Colonic mucosa (tissue), 4 donors: ENCODE measurements at regions not wholly inside any gene's neighbourhood (a gene's known extent, or its start where the extent isn't known, plus 50 kb on each side); places are given as distances from the start of the nearest gene placed in this dataset.
"Not testable (repeated sequence)": the region's sequence is repeated elsewhere in the genome, so short reads cannot be mapped to it uniquely, and the experiment has no call there.

Experiments
- DNase-seq: peaks from one replicate; pipeline ENCODE4 v3.0.0-alpha.2; 2020
- H3K27ac ChIP-seq: fragments of 200-600 bp; one replicate; pipeline ENCODE4 v1.8.0; 2021
- H3K27me3 ChIP-seq: fragments of 200-600 bp; one replicate; pipeline ENCODE4 v1.8.0; 2021
- H3K36me3 ChIP-seq: fragments of 200-600 bp; one replicate; pipeline ENCODE4 v1.8.0; 2021
- H3K4me1 ChIP-seq: fragments of 200-600 bp; one replicate; pipeline ENCODE4 v1.8.0; 2021; ENCODE audit warnings: mild to moderate bottlenecking
- H3K4me3 ChIP-seq: fragments of 200-600 bp; one replicate; pipeline ENCODE4 v1.8.0; 2021
- H3K9ac ChIP-seq, 2 donors: one replicate each; pipeline ENCODE4 v1.7.0; 2013; ENCODE audit warnings: control low read depth in 2 of 2, low read depth in 2 of 2, low read length in 2 of 2
- H3K9me3 ChIP-seq: fragments of 200-600 bp; one replicate; pipeline ENCODE4 v1.8.0; 2021
- CTCF ChIP-seq: fragments of 200-600 bp; IDR thresholded peaks from one replicate; pipeline ENCODE4 v1.8.0; 2022; ENCODE audit warnings: antibody characterized with exemption, mild to moderate bottlenecking
- intact Hi-C: fragments of 100-400 bp; cut with DNase I; formaldehyde crosslinking; loops from one replicate; pipeline ENCODE4 v1.14.1; 2022
- donor health status: healthy.
- donor health status: DM: no; HTN: no; CAD: no.
- donor health status: DM: no; HTN: no; CAD: no.

- intact Hi-C loops = no loop called here
- DNase-seq = no peak
- Histone ChIP-seq H3K4me1 (no peaks in the 10 kb centered on the region), H3K36me3 (no peaks in the 10 kb centered on the region), H3K4me3 (no peak overlapping the region), H3K9ac (no peak overlapping the region), H3K27ac (no peak overlapping the region), H3K9me3 (no peaks in the 10 kb centered on the region), H3K27me3 (no peaks in the 10 kb centered on the region)
- TF ChIP-seq CTCF = no peak
Observed at GRCh38 chr3:59243476-59243875, 193.7 kb upstream of the CFAP20DC start.

- H3K4me1 ChIP-seq = no peaks in the 10 kb centered on the region
- no peaks in the 10 kb centered on the region for H3K9me3 ChIP-seq
- no peak for DNase-seq
- no peak for TF ChIP-seq CTCF
- no peak overlapping the region for H3K4me3 ChIP-seq
- H3K27me3 ChIP-seq = no peaks in the 10 kb centered on the region
- no peaks in the 10 kb centered on the region for H3K36me3 ChIP-seq
- no peak overlapping the region for H3K9ac ChIP-seq
- no peak overlapping the region for H3K27ac ChIP-seq
- intact Hi-C loops = no loop called here
Observed at GRCh38 chr3:59240666-59241255, 190.9 kb upstream of the CFAP20DC start.

GRCh38 chr3:59237121-59237520, 187.3 kb upstream of the CFAP20DC start:
- Histone ChIP-seq H3K4me3 (no peak overlapping the region), H3K4me1 (no peaks in the 10 kb centered on the region), H3K36me3 (no peaks in the 10 kb centered on the region), H3K9ac (no peak overlapping the region), H3K9me3 (no peaks in the 10 kb centered on the region), H3K27me3 (no peaks in the 10 kb centered on the region), H3K27ac (no peak overlapping the region)
- intact Hi-C loops = no loop called here
- no peak for DNase-seq
- TF ChIP-seq CTCF = no peak

GRCh38 chr3:59235634-59236012, 185.8 kb upstream of the CFAP20DC start:
- Histone ChIP-seq H3K4me3 (no peak overlapping the region), H3K9ac (no peak overlapping the region), H3K4me1 (no peaks in the 10 kb centered on the region), H3K36me3 (no peaks in the 10 kb centered on the region), H3K27me3 (no peaks in the 10 kb centered on the region), H3K27ac (no peak overlapping the region), H3K9me3 (no peaks in the 10 kb centered on the region)
- intact Hi-C loops = no loop called here
- no peak for TF ChIP-seq CTCF
- no peak for DNase-seq

- Histone ChIP-seq H3K9me3 (no peaks in the 10 kb centered on the region), H3K4me1 (no peaks in the 10 kb centered on the region), H3K4me3 (no peak overlapping the region), H3K9ac (no peak overlapping the region), H3K27ac (no peak overlapping the region), H3K36me3 (no peaks in the 10 kb centered on the region), H3K27me3 (no peaks in the 10 kb centered on the region)
- intact Hi-C loops = no loop called here
- TF ChIP-seq CTCF = no peak
- no peak for DNase-seq
Observed at GRCh38 chr3:59234884-59235633, 185.2 kb upstream of the CFAP20DC start.

GRCh38 chr3:59230379-59230778, 180.6 kb upstream of the CFAP20DC start:
- H3K9ac ChIP-seq, H3K4me3 ChIP-seq, H3K27ac ChIP-seq, H3K27me3 ChIP-seq, intact Hi-C loops, H3K36me3 ChIP-seq, H3K9me3 ChIP-seq, H3K4me1 ChIP-seq, DNase-seq: not testable (repeated sequence)
